Liver (tissue), 3 donors: ENCODE measurements at regions not wholly inside any gene's neighbourhood (a gene's known extent, or its start where the extent isn't known, plus 50 kb on each side); places are given as distances from the start of the nearest gene placed in this dataset.

Experiments
- GABPA ChIP-seq, 2 donors: IDR thresholded peaks in 1 of 2; conservative IDR thresholded peaks in 1 of 2; 2 replicates each; pipeline ENCODE4 v1.6.1; 2016; ENCODE audit warnings: antibody characterized with exemption in 2 of 2, mild to moderate bottlenecking in 1 of 2, moderate library complexity in 1 of 2
- JUND ChIP-seq, 2 donors: IDR thresholded peaks; 2 replicates each; pipeline ENCODE4 v1.6.1; 2016; ENCODE audit warnings: antibody characterized with exemption in 2 of 2
- RAD21 ChIP-seq, 2 donors: IDR thresholded peaks; 2 replicates each; pipeline ENCODE4 v1.6.1; 2016; ENCODE audit warnings: antibody characterized with exemption in 2 of 2, mild to moderate bottlenecking in 2 of 2
- TAF1 ChIP-seq: conservative IDR thresholded peaks from 2 replicates; pipeline ENCODE4 v1.6.1; 2016; ENCODE audit warnings: antibody characterized with exemption, mild to moderate bottlenecking
- YY1 ChIP-seq: IDR thresholded peaks from 2 replicates; pipeline ENCODE4 v1.6.1; 2016; ENCODE audit warnings: antibody characterized with exemption, mild to moderate bottlenecking
- TF ChIP-seq, protein P1 (sequence below): fragments of 150-350 bp; IDR thresholded peaks from 2 replicates; pipeline ENCODE4 v1.5.1; 2017; ENCODE audit warnings: improper control_type of control experiment, low read depth, low read length; ENCODE audit not compliant: missing input control
- TF ChIP-seq, protein P2 (sequence below): IDR thresholded peaks from 2 replicates; pipeline ENCODE4 v1.6.1; 2016; ENCODE audit warnings: antibody characterized with exemption, mild to moderate bottlenecking
- TF ChIP-seq, protein P3 (sequence below): IDR thresholded peaks from 2 replicates; pipeline ENCODE4 v1.6.1; 2016; ENCODE audit warnings: antibody characterized with exemption
- TF ChIP-seq, protein P4 (sequence below): IDR thresholded peaks from 2 replicates; pipeline ENCODE4 v1.6.1; 2016; ENCODE audit warnings: antibody characterized with exemption
- donor health status: healthy.
- donor health status: healthy.

DNA sequence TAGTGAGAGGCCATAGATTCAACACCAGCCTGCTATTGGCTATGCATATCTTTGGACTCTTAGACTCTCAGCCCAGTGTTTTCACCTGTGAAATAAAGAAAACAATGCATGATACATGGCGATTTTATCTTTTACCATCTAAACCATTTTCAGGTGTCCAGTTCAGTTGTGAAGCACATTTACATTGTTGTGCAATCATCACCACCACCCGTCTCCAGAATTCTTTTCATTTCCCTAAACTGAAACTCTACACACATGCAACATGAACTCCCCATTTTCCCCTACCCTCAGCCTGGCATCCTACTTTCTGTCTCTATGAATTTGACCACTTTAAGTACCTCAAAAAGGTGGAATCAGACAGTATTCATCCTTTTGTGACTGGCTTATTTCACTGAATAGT, 420.6 kb downstream of the MED10 start:
- TF ChIP-seq, protein P1, sequence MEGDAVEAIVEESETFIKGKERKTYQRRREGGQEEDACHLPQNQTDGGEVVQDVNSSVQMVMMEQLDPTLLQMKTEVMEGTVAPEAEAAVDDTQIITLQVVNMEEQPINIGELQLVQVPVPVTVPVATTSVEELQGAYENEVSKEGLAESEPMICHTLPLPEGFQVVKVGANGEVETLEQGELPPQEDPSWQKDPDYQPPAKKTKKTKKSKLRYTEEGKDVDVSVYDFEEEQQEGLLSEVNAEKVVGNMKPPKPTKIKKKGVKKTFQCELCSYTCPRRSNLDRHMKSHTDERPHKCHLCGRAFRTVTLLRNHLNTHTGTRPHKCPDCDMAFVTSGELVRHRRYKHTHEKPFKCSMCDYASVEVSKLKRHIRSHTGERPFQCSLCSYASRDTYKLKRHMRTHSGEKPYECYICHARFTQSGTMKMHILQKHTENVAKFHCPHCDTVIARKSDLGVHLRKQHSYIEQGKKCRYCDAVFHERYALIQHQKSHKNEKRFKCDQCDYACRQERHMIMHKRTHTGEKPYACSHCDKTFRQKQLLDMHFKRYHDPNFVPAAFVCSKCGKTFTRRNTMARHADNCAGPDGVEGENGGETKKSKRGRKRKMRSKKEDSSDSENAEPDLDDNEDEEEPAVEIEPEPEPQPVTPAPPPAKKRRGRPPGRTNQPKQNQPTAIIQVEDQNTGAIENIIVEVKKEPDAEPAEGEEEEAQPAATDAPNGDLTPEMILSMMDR = no peak
- TF ChIP-seq JUND (IDR thresholded peaks at IDR 0.05) (no peak), GABPA (IDR thresholded peaks at IDR 0.05 in 1 of 2, conservative IDR thresholded peaks at IDR 0.05 in 1 of 2) (no peak), TAF1 (no peak), YY1 (no peak), RAD21 (IDR thresholded peaks at IDR 0.05) (no peak)
- TF ChIP-seq, protein P2, sequence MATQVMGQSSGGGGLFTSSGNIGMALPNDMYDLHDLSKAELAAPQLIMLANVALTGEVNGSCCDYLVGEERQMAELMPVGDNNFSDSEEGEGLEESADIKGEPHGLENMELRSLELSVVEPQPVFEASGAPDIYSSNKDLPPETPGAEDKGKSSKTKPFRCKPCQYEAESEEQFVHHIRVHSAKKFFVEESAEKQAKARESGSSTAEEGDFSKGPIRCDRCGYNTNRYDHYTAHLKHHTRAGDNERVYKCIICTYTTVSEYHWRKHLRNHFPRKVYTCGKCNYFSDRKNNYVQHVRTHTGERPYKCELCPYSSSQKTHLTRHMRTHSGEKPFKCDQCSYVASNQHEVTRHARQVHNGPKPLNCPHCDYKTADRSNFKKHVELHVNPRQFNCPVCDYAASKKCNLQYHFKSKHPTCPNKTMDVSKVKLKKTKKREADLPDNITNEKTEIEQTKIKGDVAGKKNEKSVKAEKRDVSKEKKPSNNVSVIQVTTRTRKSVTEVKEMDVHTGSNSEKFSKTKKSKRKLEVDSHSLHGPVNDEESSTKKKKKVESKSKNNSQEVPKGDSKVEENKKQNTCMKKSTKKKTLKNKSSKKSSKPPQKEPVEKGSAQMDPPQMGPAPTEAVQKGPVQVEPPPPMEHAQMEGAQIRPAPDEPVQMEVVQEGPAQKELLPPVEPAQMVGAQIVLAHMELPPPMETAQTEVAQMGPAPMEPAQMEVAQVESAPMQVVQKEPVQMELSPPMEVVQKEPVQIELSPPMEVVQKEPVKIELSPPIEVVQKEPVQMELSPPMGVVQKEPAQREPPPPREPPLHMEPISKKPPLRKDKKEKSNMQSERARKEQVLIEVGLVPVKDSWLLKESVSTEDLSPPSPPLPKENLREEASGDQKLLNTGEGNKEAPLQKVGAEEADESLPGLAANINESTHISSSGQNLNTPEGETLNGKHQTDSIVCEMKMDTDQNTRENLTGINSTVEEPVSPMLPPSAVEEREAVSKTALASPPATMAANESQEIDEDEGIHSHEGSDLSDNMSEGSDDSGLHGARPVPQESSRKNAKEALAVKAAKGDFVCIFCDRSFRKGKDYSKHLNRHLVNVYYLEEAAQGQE = no peak
- TF ChIP-seq, protein P3, sequence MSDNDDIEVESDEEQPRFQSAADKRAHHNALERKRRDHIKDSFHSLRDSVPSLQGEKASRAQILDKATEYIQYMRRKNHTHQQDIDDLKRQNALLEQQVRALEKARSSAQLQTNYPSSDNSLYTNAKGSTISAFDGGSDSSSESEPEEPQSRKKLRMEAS = no peak
- TF ChIP-seq, protein P4, sequence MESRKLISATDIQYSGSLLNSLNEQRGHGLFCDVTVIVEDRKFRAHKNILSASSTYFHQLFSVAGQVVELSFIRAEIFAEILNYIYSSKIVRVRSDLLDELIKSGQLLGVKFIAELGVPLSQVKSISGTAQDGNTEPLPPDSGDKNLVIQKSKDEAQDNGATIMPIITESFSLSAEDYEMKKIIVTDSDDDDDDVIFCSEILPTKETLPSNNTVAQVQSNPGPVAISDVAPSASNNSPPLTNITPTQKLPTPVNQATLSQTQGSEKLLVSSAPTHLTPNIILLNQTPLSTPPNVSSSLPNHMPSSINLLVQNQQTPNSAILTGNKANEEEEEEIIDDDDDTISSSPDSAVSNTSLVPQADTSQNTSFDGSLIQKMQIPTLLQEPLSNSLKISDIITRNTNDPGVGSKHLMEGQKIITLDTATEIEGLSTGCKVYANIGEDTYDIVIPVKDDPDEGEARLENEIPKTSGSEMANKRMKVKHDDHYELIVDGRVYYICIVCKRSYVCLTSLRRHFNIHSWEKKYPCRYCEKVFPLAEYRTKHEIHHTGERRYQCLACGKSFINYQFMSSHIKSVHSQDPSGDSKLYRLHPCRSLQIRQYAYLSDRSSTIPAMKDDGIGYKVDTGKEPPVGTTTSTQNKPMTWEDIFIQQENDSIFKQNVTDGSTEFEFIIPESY = no peak
